GM12878 (cell line): ENCODE measurements at regions not wholly inside any gene's neighbourhood (a gene's known extent, or its start where the extent isn't known, plus 50 kb on each side); places are given as distances from the start of the nearest gene placed in this dataset.

ENCODE experiments used
- ATAC-seq: fragments of 200-7000 bp; cut with Tn5 transposase; 3 replicates; pipeline ENCODE4 v1.9.1; 2020; ENCODE audit warnings: mild to moderate bottlenecking, moderate library complexity
- BruUV-seq: library from RNA; stranded (reverse); fragments of 400-500 nt; replicated peaks from 2 replicates; lab custom pipeline; 2021; lab: Mats Ljungman, UMichigan
- CTCF ChIA-PET: fragments of 300-600 bp; sonication (Branson Sonifier 250); formaldehyde crosslinking; extraction: SDS; loops from one replicate; lab custom pipeline; 2021; ENCODE audit warnings: inconsistent platforms; lab: Yijun Ruan, JAX
- POLR2A ChIA-PET: fragments of 350-600 bp; formaldehyde crosslinking; extraction: SDS; loops from one replicate; lab custom pipeline; 2021; ENCODE audit warnings: inconsistent platforms; lab: Charles Lee
- RAD21 ChIA-PET: fragments of 300-600 bp; sonication (Branson Sonifier 250); formaldehyde crosslinking; loops from one replicate; lab custom pipeline; 2023; ENCODE audit warnings: antibody characterized with exemption; ENCODE audit not compliant: unreplicated experiment; lab: Charles Lee
- SMC1A ChIA-PET: fragments of 300-600 bp; sonication (Branson Sonifier 250); formaldehyde crosslinking; loops from one replicate; lab custom pipeline; 2023; ENCODE audit not compliant: unreplicated experiment, uncharacterized antibody; lab: Charles Lee
- DNase-seq: peaks from one replicate; pipeline ENCODE4 v3.0.0-alpha.2; 2011; ENCODE audit warnings: low read depth, low spot score
- FAIRE-seq: peaks from 3 replicates; lab custom pipeline; 2011; peaks lifted over from hg19 to GRCh38; lab: Jason Lieb, UNC
- H2AFZ ChIP-seq: 2 replicates; pipeline ENCODE4 v1.6.0; 2011; ENCODE audit warnings: low read depth, low read length, control low read depth; ENCODE audit not compliant: control insufficient read depth
- H3K27ac ChIP-seq: 2 replicates; pipeline ENCODE4 v1.5.1; 2011; ENCODE audit warnings: control low read depth; ENCODE audit not compliant: control insufficient read depth, insufficient read depth
- H3K27me3 ChIP-seq, 2 experiments: replicated peaks in 1 of 2; 2 replicates each; pipeline versions ENCODE4 v1.6.0 to v1.6.1; 2011; ENCODE audit warnings: low read length in 1 of 2; ENCODE audit not compliant: control insufficient read depth in 2 of 2, insufficient read depth in 2 of 2
- H3K36me3 ChIP-seq, 2 experiments: 2 replicates each; pipeline ENCODE4 v1.5.1; 2011; ENCODE audit warnings: low read length in 1 of 2; ENCODE audit not compliant: control insufficient read depth in 2 of 2, insufficient read depth in 2 of 2
- H3K4me1 ChIP-seq: 2 replicates; pipeline ENCODE4 v1.6.1; 2011; ENCODE audit warnings: mild to moderate bottlenecking, low read length, moderate library complexity, mixed read lengths; ENCODE audit not compliant: control insufficient read depth, insufficient read depth
- H3K4me2 ChIP-seq: 2 replicates; pipeline ENCODE4 v1.6.0; 2011; ENCODE audit warnings: control low read depth; ENCODE audit not compliant: control insufficient read depth, insufficient read depth
- H3K4me3 ChIP-seq: fragments of 200-600 bp; sonication (generic); 2 replicates; pipeline ENCODE4 v1.5.1; 2016
- H3K79me2 ChIP-seq: 2 replicates; pipeline ENCODE4 v1.6.0; 2011; ENCODE audit warnings: low read length; ENCODE audit not compliant: control insufficient read depth, insufficient read depth
- H3K9ac ChIP-seq: 2 replicates; pipeline ENCODE4 v1.8.0; 2011; ENCODE audit warnings: low read length, control low read depth, mixed read lengths; ENCODE audit not compliant: control insufficient read depth, insufficient read depth
- H3K9me3 ChIP-seq: replicated peaks from 3 replicates; pipeline ENCODE4 v1.5.1; 2011; ENCODE audit warnings: mild to moderate bottlenecking, low read length; ENCODE audit not compliant: control insufficient read depth, insufficient read depth
- H4K20me1 ChIP-seq: 2 replicates; pipeline ENCODE4 v1.6.0; 2011; ENCODE audit not compliant: control insufficient read depth, insufficient read depth
- CBX3 ChIP-seq: fragments of 200-600 bp; sonication (generic); IDR thresholded peaks from 2 replicates; pipeline ENCODE4 v1.6.1; 2016; ENCODE audit warnings: low read depth, borderline replicate concordance
- CEBPB ChIP-seq, 2 experiments: fragments of 150-350 bp in 1 of 2; IDR thresholded peaks; 2 replicates each; pipeline ENCODE4 v1.6.1; 2012 to 2014; ENCODE audit warnings: low read depth in 2 of 2, low read length in 2 of 2, borderline replicate concordance in 1 of 2, inconsistent platforms in 1 of 2
- EED ChIP-seq: sonication (generic); IDR thresholded peaks from 2 replicates; pipeline ENCODE4 v1.6.1; 2016; ENCODE audit warnings: antibody characterized with exemption, low read depth
- FOS ChIP-seq: IDR thresholded peaks from 3 replicates; pipeline ENCODE4 v1.6.1; 2011; ENCODE audit warnings: borderline replicate concordance; ENCODE audit not compliant: insufficient read length; ENCODE audit errors: extremely low read depth
- HDAC6 ChIP-seq: fragments of 200-600 bp; sonication (generic); IDR thresholded peaks from one replicate; pipeline ENCODE4 v1.8.0; 2017; ENCODE audit warnings: antibody characterized with exemption; ENCODE audit not compliant: unreplicated experiment
- JUNB ChIP-seq: IDR thresholded peaks from 2 replicates; pipeline ENCODE4 v1.6.1; 2016; ENCODE audit warnings: antibody characterized with exemption, mild to moderate bottlenecking
- KAT2A ChIP-seq: conservative IDR thresholded peaks from 2 replicates; pipeline ENCODE4 v1.6.1; 2011; ENCODE audit warnings: low read depth, low read length; ENCODE audit not compliant: control insufficient read depth
- MAX ChIP-seq: IDR thresholded peaks from 2 replicates; pipeline ENCODE4 v1.6.1; 2012; ENCODE audit warnings: low read depth, low read length, improper control_type of control experiment
- MLLT1 ChIP-seq: fragments of 450-650 bp; IDR thresholded peaks from 2 replicates; pipeline ENCODE4 v1.6.1; 2016; ENCODE audit warnings: mild to moderate bottlenecking
- NFXL1 ChIP-seq: fragments of 450-650 bp; IDR thresholded peaks from 2 replicates; pipeline ENCODE4 v1.6.1; 2017; ENCODE audit warnings: antibody characterized with exemption, mild to moderate bottlenecking, borderline replicate concordance
- PAX8 ChIP-seq: fragments of 450-650 bp; IDR thresholded peaks from 2 replicates; pipeline ENCODE4 v1.6.1; 2017; ENCODE audit warnings: mild to moderate bottlenecking, moderate library complexity
- RFX5 ChIP-seq: IDR thresholded peaks from 2 replicates; pipeline ENCODE4 v1.6.1; 2011; ENCODE audit warnings: low read depth, low read length, improper control_type of control experiment
- SMAD1 ChIP-seq: fragments of 450-650 bp; IDR thresholded peaks from 2 replicates; pipeline ENCODE4 v1.6.1; 2018; ENCODE audit warnings: mild to moderate bottlenecking, low read depth; ENCODE audit not compliant: partially characterized antibody
- SP1 ChIP-seq: IDR thresholded peaks from one replicate; pipeline ENCODE4 v1.6.1; 2011; ENCODE audit warnings: low read depth, low read length
- SUZ12 ChIP-seq: fragments of 200-600 bp; sonication (generic); IDR thresholded peaks from one replicate; pipeline ENCODE4 v1.6.1; 2018; ENCODE audit warnings: antibody characterized with exemption, mild to moderate bottlenecking; ENCODE audit not compliant: unreplicated experiment
- USF1 ChIP-seq: IDR thresholded peaks from 2 replicates; pipeline ENCODE4 v1.6.1; 2011; ENCODE audit warnings: borderline replicate concordance, low read depth, mild to moderate bottlenecking, moderate library complexity, mixed read lengths, low read length; ENCODE audit not compliant: insufficient read depth; ENCODE audit errors: extremely low read length
- WGBS: methylation state at CpG from one replicate; pipeline ENCODE4 v1.1.6; 2016; ENCODE audit warnings: low lambda C conversion rate; ENCODE audit not compliant: insufficient replicate concordance, insufficient coverage; ENCODE audit errors: missing lambda C conversion rate; 5-methylcytosine and 5-hydroxymethylcytosine counted together
- in situ Hi-C: fragments of 300-500 bp; cut with MboI; formaldehyde crosslinking; loops from 9 replicates; pipeline ENCODE4 v1.14.3; 2018; ENCODE audit warnings: mixed read lengths
- intact Hi-C: fragments of 100-400 bp; cut with micrococcal nuclease; formaldehyde crosslinking; loops from one replicate; pipeline ENCODE4 v1.14.2; 2022; ENCODE audit not compliant: unreplicated experiment
- TF ChIP-seq, protein P1 (sequence below): IDR thresholded peaks from 2 replicates; pipeline ENCODE4 v1.6.1; 2011; ENCODE audit warnings: low read depth, mild to moderate bottlenecking, low read length, moderate library complexity, borderline replicate concordance; ENCODE audit errors: extremely low read depth
- TF ChIP-seq, protein P2 (sequence below): fragments of 450-650 bp; formaldehyde crosslinking; IDR thresholded peaks from 2 replicates; pipeline ENCODE4 v1.4.0; 2020; ENCODE audit warnings: mild to moderate bottlenecking, moderate library complexity

- TF ChIP-seq MLLT1 (no peak), USF1 (no peak), HDAC6 (no peak), RFX5 (no peak)
Measured at GRCh38 chr10:100656454-100656853, 88.9 kb upstream of the PAX2 start (continued).

DNA sequence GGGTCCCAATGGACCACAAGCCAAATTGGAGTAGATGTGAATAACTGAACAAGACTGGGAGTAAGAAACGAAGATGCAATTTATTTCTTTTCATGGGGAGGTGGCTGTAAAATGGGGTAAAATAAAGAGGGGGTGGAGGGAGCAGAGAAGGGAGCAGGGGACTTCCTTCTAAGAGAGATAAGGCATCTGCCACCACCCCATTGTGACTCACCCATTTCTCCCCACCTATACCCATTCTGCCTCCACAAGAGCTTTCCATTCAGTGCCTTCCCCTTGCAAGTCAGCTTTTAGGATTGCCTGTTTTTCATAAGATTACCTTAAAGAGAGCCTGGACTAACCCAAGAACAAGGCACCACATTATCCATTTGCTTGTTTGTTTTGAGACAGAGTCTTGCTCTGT is 87.1 kb upstream of the PAX2 start:
- no peak for ATAC-seq
- CTCF ChIA-PET = no interaction called here
- no peak for DNase-seq
- Histone ChIP-seq H3K9me3 (no peaks in the 10 kb centered on the region; the same call in 2 of the 3 replicates), H4K20me1 (no peaks in the 10 kb centered on the region), H3K27me3 (peaks cover 17 to 30% of the 10 kb centered on the region in 2 experiments), H3K4me3 (no peak overlapping the region), H3K79me2 (no peaks in the 10 kb centered on the region), H3K36me3 (no peaks in the 10 kb centered on the region), H3K9ac (no peak overlapping the region), H3K27ac (no peak overlapping the region), H3K4me2 (no peak overlapping the region), H2AFZ (no peak overlapping the region), H3K4me1 (no peaks in the 10 kb centered on the region)
- FAIRE-seq = no peak
- SMC1A ChIA-PET = no interaction called here
- POLR2A ChIA-PET = no interaction called here
- in situ Hi-C loops = no loop called here
- BruUV-seq = no TSS peak
- intact Hi-C loops = no loop called here
- WGBS = 0% methylated on average over 1 of the region's 1 CpG
- RAD21 ChIA-PET = no interaction called here
- TF ChIP-seq, protein P1, sequence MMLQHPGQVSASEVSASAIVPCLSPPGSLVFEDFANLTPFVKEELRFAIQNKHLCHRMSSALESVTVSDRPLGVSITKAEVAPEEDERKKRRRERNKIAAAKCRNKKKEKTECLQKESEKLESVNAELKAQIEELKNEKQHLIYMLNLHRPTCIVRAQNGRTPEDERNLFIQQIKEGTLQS = no peak
- TF ChIP-seq EED (no peak), KAT2A (no peak), SUZ12 (no peak), SP1 (no peak), JUNB (no peak), PAX8 (no peak), SMAD1 (no peak), MAX (no peak), CEBPB (IDR thresholded peaks at IDR 0.05; ENCODE audit: borderline replicate concordance in 1 of 2, low read depth in 2 of 2, low read length in 2 of 2) (no peak), NFXL1 (no peak), CBX3 (no peak), FOS (no peak)
- TF ChIP-seq, protein P2, sequence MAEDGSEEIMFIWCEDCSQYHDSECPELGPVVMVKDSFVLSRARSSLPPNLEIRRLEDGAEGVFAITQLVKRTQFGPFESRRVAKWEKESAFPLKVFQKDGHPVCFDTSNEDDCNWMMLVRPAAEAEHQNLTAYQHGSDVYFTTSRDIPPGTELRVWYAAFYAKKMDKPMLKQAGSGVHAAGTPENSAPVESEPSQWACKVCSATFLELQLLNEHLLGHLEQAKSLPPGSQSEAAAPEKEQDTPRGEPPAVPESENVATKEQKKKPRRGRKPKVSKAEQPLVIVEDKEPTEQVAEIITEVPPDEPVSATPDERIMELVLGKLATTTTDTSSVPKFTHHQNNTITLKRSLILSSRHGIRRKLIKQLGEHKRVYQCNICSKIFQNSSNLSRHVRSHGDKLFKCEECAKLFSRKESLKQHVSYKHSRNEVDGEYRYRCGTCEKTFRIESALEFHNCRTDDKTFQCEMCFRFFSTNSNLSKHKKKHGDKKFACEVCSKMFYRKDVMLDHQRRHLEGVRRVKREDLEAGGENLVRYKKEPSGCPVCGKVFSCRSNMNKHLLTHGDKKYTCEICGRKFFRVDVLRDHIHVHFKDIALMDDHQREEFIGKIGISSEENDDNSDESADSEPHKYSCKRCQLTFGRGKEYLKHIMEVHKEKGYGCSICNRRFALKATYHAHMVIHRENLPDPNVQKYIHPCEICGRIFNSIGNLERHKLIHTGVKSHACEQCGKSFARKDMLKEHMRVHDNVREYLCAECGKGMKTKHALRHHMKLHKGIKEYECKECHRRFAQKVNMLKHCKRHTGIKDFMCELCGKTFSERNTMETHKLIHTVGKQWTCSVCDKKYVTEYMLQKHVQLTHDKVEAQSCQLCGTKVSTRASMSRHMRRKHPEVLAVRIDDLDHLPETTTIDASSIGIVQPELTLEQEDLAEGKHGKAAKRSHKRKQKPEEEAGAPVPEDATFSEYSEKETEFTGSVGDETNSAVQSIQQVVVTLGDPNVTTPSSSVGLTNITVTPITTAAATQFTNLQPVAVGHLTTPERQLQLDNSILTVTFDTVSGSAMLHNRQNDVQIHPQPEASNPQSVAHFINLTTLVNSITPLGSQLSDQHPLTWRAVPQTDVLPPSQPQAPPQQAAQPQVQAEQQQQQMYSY = no peak
